Activated T-cell treated with anti-CD3 and anti-CD28 coated beads for 48 hours (primary cell): ENCODE measurements at regions not wholly inside any gene's neighbourhood (a gene's known extent, or its start where the extent isn't known, plus 50 kb on each side); places are given as distances from the start of the nearest gene placed in this dataset.

Experiments used
- DNase-seq: peaks from one replicate; pipeline ENCODE4 v3.0.0-alpha.2; 2020; ENCODE audit warnings: low read depth

DNA sequence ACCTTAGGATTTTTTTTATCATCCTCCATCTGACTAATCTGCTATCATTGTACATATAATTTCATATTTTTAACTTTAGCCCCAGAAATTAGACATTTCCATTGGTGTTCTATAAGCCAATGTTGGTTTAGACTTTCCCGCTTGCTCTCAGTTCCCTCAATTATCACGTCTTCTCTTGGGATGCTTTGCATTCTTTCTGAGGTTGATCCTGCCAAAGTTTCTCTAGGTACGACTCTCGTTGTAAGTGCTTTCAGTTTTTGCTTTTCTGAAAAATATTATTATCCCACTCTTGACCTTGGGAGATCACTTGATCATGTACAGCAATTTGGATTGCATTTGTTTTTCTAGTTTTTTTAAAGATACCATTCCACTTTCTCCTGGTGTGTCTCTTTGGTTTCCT lies 270.2 kb downstream of the IRS2 start:
- DNase-seq: no peak

DNA sequence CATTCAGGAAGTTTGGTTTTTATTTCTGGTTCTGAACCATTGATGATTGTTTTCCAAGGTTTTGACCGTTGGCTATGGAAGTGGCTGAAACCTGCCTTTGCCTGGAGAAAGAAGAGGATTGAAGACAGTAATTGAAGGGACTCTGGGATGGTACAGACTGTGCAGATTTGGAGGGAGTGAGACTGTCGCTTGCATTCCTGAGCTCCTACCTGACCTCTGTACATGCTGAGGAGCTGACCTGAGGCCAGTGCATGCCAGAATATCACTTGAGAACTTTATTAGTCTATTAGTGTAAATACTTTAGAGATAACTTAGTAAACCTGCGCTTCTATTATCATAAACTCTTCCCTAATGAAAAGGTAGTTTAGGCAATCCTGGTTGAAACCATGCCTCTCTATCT lies 276.4 kb downstream of the IRS2 start:
- no peak for DNase-seq

DNA sequence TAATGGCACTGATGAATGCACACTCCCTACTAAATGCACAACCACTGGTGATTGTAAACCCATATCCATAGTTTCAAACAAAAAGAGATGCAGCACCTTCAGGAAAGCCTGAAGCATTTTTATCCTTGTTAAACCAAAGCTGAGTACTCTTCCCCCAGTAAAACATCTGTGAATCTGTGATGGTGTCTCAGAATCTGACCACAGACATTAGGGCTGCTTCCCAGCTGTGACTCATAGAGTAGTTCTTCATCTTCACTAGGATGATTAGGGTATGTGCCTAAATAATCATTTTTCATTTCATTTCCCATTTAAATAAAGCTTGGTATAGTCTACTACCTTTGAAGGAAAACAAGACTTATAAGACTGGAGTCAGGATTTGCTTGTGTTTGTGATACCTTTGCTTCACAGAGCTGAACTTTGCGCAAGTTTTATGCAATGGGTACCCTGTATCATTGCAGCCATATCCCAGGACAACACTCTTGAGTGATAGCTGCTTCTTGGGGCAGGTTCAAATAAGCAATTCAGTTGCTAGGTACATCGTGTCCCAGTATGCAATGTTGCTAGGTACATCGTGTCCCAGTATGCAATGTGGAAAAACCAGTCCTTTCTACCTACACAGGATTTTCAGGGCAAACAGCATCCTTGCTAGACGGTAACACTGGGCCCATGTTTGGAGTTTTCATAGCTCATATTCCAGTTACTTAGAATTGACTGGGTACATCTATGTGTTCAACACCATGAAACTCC lies 277.1 kb downstream of the IRS2 start:
- no peak for DNase-seq

DNA sequence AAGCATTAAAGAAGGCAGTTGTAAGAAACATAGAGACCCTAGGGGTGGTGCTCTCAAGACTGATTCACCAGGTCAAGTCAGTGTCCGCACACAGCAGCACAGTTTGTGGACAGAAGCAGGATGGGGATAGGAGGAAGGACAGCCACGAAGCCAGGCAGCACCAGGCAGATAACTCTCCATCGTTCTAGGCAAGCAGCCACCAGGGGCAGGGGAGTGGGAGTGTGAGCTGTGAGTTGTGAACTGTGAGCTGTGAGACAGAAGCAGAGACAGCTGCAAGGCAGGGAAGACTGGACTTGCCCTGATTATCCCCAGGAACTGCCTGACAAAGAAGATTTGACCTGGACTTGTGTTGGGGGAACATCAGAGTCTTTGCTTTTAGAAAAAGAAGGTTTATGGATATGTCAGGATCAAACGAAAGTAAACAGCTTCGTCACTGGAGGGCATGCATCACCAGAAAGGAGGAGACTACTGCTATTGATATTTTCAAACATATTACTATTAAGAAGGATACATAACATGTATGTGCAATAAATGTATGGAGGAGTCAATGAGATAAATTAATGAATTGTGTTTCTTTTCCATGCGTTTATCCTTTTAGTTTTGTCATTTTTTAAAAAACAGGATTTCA lies 286.1 kb downstream of the IRS2 start:
- DNase-seq: no peak

DNA sequence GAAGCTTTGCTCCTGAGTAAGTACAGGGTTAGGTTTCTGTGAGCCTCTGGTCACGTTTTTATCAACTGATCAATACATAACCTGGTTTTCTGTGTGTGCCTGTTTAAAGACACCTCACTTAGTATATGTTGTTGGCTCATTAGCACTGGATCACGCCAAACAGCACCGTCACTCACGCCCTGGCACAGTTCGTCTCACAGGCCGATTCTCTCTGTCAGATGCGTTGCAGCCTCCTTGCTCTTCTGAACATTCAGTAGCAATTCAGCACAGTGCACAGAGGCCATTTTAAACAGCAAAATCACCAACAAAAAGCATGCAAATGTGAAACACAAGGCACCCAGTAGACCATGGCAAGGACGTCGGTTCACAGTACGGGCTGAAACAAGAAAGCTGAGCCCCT lies 288.5 kb downstream of the IRS2 start:
- no peak for DNase-seq

DNA sequence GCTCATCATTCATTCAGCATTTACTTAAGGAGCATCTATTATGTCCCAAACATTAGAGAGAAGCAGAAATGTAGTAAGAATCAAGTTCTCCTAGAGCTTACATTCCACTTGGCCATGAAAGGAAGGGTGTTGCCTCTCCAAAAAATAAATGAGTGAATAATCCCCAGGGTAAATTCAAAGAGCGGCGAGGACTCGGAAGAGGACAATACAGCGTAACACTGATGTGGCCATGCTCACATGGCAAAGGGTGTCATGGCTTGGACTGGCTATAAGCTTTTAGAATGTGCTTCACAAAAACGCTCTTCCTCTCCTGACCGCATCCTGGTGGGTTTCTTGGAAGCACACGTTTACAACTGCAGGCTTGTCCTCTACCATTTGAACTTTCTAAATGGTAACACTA lies 290.2 kb downstream of the IRS2 start:
- no peak for DNase-seq

DNA sequence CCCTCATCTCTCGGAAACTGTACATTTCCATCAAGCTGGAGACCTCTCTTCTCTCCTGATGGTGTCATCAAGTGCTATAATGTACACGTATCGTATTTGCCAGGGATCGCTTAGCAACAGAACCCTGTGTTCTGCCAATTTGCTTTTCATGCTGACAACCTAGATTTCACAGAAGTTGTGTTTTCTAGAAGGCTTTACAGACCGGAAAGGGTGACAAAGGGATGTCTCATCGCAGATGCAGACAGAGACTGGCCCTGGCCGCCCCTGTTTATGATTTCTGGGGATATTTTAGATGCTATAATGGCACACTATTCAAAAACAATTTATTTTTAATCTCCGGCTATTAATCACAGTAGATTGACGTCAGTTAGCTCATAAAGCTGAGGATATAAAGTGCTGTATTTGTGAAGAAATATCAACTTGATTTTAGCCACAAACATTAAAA lies 291.4 kb downstream of the IRS2 start:
- DNase-seq: no peak

DNA sequence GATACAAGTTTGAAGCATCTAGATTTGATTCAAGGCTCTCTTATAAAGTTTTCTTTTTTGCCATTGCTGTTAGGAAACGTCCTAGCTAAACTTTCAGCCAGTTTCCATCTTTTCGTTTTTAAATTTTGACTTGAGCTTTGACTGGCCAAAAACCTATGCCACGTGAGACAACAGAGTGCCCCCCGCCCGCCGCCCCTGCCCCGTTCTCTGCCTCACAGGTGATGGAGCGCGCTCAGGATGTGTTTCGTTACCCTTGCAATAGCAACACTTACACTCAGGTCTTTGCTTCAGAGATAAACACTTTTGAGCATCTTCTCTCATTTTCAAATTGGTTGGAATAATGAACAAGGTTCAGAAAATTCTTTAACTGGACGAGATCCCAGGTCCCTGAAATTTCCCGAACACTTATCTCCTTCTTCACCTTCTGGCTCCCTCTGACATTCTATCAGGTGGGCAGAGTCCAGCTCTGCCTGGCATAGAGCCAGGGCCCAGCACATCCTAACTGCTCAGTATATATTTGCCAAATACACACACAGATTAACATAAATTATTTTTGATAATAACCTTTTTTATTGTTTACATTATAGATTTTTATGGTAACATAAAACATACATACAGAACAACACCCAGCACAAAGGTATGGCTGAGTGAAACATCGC lies 301.1 kb downstream of the IRS2 start:
- no peak for DNase-seq

DNA sequence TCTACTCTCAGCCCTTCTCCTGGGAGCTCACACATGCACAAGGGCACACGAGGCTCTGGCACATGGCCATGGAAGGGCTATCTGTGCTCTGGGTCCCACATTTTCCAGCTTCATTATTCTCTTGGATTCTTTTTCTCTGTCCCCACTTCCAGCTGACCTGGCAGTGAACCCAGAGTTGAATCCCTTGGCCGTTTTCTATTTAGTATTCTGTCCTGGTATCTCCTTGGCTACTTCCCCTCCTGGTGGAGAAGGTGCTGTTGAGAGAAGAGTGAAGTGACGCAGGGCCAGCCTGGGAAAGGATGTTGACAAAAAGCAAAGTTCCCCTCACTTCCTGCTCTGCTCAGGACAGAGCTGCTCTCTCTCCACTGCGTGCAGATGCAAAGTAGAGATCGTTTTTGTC lies 303.1 kb downstream of the IRS2 start:
- DNase-seq: no peak

DNA sequence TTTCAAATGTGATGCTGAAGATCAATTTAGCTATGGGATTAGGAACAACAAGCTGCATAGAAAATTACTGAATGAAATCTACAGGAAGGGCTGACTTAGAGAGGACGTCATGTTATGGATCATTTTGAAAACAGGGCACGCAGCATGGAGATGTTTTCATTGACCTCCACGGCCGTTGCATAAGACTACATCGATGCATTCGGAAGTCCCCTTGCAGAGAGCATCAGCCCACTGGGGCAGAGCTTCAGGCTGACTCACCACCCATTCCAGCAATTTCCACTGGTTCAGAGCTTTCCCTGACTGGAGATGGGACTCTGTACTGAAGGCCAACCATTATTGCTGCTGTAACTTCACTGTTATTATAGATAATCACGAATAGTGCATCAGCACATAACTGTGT lies 305.3 kb downstream of the IRS2 start:
- no peak for DNase-seq

DNA sequence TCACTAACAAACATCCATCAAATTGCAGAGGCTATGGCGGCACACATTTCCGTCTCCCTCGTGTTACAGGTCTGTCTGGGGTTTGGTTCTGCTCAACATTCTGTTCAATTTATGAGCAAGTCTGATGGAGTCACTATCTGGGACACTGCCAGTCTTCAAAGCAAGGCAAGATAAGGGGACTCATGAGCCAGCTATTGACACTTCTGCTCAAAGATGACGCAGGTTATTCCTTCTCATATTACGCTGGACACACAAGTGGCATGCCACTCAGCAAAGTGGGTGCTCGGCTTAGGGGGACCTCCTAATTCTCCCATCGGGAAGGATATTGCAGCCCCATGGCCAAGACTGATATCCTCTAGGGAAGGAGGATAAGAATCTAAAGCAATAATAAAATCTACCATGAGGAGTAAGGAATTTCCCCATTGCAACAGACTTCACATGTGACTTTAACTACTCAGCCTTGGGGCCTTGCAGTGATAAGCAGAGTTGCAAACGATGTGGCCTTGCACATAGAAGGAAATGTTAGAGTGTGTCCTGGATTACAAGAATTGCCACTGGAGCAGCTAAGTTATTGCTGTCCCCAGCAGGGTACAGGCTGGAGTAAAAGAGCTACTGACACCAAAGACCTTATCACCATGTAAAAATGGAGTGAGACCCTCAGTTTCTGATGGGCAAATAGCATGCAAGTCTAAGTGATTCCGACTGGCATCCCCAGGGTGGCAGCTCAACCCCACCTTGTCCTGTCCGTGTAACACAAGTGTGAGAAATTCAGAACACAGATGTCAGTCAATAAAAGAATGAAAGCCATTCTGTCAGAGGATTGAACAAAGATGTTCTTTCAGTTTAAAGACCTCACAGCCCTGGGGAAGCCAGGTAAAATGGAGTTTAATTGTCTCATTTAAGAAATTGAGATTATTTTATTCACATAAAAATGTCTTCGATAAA lies 306.1 kb downstream of the IRS2 start:
- DNase-seq: no peak

DNA sequence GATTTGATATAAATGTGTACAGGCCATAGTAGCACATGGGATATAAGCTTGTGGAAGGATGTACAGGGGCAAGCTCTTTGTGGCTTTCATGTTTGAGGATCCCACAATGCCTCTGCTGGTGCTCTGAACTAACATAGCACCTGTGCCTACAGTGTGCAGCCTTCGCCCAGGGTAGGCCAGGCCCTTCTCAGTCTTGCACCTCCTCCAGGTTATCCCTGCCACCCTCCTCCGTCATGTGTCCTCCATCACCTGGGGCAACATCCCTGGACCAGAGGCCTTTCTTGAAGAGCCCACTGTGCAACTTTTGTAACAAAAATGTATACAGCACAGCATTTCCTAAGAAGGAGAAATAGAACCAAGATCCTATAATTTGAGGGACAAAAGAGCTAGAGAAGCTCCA lies 306.8 kb downstream of the IRS2 start:
- no peak for DNase-seq

DNA sequence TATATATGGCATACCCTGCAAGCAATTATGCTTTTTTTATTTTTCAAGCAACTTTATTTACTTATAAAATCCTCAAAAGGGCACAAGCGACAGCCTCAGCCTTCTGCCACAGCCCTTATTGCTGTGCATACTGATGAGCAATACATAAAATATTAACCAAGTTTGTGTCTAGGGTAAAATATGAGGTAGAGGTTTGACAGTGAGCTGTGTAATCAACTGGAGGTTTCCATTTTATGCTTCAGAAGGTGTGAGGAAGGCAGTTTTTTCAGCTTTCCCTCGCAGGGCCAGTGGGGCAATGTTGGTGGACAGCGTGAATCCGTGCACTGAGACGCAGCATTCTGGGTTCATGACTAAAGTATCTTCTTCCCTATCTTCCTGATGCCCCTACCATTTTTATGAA lies 310.4 kb downstream of the IRS2 start:
- DNase-seq: no peak

DNA sequence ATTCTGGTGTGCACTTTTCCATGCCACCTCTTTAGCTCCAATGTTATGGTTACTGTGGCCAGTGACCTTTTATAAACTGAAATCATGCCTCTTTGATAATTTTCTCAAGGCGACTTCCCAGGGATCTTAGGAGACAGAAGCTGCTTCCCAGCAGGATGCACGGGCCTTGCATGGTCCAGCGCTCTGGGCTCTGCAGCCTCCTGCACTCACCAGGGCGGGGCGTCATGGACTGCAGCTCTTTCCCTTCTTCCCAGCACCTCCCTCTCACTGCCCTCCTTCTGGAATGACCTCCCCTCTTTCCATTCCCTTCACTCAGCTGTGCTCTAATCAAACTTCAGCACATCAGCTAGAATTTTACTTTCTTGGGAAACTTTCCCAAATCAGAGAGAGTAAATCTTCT lies 318.3 kb downstream of the IRS2 start:
- no peak for DNase-seq

DNA sequence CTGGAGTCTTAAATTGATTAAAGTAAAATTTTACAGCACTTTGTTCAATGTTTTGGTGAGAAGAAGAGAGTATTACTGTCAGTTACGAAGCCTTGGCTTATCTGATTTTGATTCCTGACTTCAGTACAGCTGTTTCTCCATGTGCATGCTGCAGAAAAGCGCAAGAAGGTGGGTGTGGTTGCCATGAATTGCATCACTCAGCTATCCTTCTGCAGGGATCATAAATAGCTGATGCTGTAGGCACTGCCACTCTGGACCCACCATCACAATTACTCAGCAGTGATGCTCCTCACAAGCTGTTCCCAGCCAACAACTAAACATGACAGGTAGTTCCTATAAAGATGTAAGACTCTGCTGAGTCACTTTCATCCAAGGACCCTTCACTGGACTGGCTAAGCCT lies 321.2 kb downstream of the IRS2 start:
- no peak for DNase-seq

DNA sequence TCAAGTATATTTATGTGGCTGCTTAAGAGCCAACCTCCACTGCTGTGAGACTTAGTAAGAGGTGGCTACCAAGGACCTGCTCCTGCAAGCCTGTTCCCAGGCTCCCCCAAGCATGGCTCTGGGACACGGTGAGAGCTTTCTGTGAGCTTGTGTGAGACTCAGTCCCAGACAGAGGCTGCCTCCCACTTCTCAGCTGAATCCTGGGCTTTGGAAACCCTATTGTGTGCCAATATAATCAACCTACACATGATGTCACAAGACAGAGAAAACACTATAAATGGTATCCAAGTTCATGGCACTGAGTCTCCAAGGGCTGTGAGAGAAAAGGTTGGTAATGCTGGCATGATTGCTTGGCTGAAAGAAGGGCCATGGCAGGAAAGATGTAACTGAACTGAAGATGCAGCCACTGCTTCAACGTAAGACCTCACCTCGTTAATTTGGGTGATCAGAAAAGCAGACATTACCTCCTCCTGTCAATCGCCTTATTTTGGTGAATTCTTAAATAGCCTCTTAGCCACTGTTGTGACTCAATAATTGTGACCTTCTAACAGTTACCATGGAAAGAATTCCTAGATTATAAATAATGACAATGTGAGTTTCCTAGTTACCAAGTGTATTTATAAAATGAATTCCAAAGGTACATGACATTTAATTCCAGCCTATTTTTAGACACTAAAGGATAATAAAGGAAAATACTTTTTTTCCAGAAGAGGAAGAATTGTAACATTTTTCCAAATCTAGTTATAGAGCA lies 332.0 kb downstream of the IRS2 start:
- DNase-seq: no peak

DNA sequence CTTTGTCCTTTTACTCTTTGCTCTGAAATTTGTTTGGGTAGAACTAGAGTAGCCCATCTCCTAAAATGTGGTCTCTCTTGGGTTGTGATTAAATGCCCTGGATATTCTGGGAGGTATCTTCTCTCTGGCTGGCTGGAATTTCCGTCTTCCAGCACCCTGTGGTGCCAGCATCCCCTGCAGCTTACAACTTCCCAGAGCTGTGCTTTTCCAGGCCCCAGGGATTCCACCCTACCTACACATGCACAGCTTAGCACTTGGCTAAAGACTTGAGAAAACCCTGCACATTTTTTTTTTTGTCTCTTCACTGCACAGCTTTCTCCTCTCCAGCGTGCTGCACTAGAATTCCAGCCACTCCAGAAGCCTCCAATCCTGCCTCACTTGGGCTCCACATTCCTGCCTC lies 334.7 kb downstream of the IRS2 start:
- DNase-seq: no peak

DNA sequence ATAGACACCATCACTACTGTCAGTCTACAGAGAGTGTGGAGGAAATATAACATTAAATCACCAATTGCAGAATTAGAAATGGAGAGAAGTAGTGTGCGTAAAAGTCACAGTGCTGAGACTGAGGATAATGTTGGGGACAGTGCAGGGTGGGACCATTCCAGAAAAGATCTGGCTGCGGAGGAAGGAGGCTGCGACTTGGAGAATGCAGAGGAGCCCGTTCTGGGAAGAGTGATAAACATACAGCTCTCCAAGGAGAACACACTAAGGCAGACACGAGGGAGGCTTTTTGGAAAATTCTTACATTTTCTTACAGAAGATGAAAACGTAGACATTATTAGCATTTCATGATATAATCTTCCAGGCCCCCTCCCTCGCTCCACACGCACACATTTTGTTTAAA lies 337.8 kb downstream of the IRS2 start:
- DNase-seq: no peak

DNA sequence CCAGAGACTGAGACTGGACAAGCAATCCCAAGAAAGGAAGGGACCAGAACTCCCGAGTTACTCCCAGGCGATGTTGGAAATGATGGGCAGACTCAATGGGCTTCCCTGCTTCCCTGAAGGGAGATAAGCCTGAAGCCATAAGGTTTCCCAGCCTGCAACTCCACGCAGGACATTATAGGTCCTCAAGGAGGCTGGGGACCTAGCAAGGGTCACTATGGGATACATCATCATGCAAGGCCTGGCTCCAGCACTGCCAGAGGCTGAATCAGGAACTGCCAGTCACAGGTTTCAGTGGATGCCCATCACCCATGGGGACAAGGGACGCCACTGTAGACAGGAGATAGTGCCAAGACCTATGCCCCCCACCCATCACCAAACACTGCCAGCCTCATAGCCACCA lies 338.7 kb downstream of the IRS2 start:
- no peak for DNase-seq

DNA sequence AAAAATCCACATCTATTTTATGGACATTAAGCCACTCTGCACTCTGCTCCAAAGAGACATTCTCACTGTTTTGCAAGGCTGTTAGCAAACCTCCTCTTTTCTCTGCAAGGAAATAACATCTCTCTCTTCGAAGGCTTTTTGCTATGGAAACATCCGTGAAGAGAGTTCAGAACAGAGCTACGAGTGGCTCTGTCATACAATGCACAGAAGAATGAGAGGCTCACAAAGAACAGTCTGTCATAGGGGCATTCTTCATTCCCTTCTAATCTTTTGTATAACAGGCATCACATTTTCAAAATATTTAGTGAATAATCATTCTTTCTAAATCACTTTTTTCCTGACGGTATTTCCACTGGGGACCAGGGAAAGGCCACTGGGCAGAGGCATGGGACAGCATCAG lies 346.1 kb downstream of the IRS2 start:
- DNase-seq: no peak

DNA sequence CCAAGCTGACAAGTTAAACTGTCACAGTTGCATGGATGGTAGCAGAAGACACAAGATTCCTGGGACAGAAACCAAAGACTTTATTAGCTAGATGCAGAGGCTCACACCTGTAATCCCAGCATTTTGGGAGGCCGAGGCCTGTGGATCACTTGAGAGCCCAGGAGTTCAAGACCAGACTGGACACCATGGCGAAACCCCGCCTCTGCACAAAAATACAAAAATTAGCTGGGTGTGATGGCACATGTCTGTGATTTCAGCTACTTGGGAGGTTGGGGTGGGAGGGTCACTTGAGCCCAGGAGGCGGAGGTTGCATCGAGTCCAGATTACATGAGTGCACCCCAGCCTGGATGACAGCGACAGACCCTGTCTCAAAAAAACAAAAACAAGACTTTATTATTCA lies 346.6 kb downstream of the IRS2 start:
- no peak for DNase-seq

DNA sequence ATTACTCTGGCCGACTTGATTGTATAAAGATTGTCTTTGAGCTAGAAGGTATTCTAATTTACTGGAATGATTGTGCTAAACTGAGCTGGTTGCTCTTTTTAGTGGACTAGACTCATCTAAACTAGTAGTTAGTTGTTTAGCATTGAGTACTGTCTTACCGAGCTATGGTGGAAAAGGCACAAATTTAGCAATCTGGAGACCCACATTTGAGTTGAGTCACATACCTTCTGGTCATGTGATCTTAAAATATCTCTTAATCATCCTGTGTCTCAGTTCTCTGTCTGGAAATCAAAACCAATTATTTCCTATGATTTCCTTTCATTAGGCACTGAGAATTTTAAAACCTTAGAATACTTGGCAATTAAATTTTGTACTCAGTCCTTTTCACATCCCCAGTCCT lies 349.5 kb downstream of the IRS2 start:
- DNase-seq: no peak
